Upper lobe of left lung (tissue), 4 donors: ENCODE measurements at regions not wholly inside any gene's neighbourhood (a gene's known extent, or its start where the extent isn't known, plus 50 kb on each side); places are given as distances from the start of the nearest gene placed in this dataset.
"Not testable (repeated sequence)": the region's sequence is repeated elsewhere in the genome, so short reads cannot be mapped to it uniquely, and the experiment has no call there.

Experiments used
- CTCF ChIP-seq, 6 experiments: fragments of 450-650 bp in 4 of 6; fragments of 200-600 bp in 2 of 6; sonication (generic) in 2 of 6; IDR thresholded peaks; one replicate each; pipeline ENCODE4 v1.5.1; 2016 to 2019; ENCODE audit warnings: antibody characterized with exemption in 6 of 6
- POLR2AphosphoS5 ChIP-seq, 2 donors: sonication (generic); formaldehyde crosslinking; IDR thresholded peaks; one replicate each; pipeline ENCODE4 v1.5.1; 2017; ENCODE audit warnings: antibody characterized with exemption in 2 of 2

- TF ChIP-seq CTCF, POLR2AphosphoS5 (IDR thresholded peaks at IDR 0.05): not testable (repeated sequence)
These were observed 139.7 kb upstream of the TPTE start for GRCh38 chr21:10381687-10382060.
